GM12873 (cell line): ENCODE measurements at regions not wholly inside any gene's neighbourhood (a gene's known extent, or its start where the extent isn't known, plus 50 kb on each side); places are given as distances from the start of the nearest gene placed in this dataset.

Source experiments
- CTCF ChIP-seq: IDR thresholded peaks from 2 replicates; pipeline ENCODE4 v1.5.1; 2012; ENCODE audit warnings: low read depth, mild to moderate bottlenecking, moderate library complexity, low read length, control low read depth; ENCODE audit not compliant: insufficient read depth; ENCODE audit errors: missing control alignments

DNA sequence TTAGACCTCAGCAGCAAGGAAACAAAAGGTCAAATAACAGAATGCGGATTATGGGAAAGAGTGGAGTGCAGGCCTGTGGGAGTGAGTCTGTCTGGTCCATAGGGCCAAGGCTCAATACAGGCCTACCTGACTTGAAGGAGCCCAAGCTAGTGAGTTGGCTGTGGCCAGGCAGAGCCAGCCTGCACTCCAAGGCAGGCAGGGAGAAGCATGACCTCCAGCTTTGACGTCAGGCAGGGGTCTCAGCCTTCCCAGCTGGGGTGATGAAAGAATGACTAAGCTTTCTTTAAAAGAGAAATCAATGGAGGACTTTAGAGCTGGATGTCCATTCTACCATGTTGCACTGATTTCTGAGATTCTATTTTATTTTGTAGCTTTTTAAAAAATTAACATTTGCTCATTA is 62.8 kb downstream of the RHOU start:
- no peak for TF ChIP-seq CTCF

GRCh38 chr1:228798548-228798947 is 63.3 kb downstream of the RHOU start:
- no peak for TF ChIP-seq CTCF

GRCh38 chr1:228799924-228800323 is 64.6 kb downstream of the RHOU start:
- TF ChIP-seq CTCF: no peak

- TF ChIP-seq CTCF: no peak
Observed at GRCh38 chr1:228801068-228801467, 65.8 kb downstream of the RHOU start.

GRCh38 chr1:228802386-228803220 is 67.3 kb downstream of the RHOU start:
- TF ChIP-seq CTCF: no peak

GRCh38 chr1:228803421-228803820 is 68.1 kb downstream of the RHOU start:
- TF ChIP-seq CTCF: no peak

DNA sequence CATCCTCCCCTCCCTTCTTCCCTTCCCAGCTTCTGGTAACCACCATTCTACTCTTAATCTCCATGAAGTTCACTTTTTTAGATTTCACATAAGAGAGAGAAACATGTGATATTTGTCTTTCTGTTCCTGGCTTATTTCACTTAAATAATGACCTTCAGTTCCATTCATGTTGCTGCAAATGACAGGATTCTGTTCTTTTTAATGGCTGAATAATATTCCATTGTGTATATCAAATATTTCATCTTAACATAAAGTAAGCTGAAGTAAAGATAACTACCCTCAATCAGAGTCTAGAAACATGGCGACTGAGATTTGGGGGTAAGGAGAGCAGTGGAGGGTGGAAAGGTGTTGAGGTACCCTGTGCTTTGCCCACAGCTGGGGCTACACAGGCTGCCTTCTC is 68.9 kb downstream of the RHOU start:
- TF ChIP-seq CTCF: no peak
